HFFc6 (cell line): ENCODE measurements at regions not wholly inside any gene's neighbourhood (a gene's known extent, or its start where the extent isn't known, plus 50 kb on each side); places are given as distances from the start of the nearest gene placed in this dataset.

Source experiments
- DNase-seq: peaks from one replicate; pipeline ENCODE4 v3.0.0-alpha.2; 2018
- H3K27ac Mint-ChIP-seq: 2 replicates; pipeline ENCODE4 v1.8.0; 2020; ENCODE audit warnings: mild to moderate bottlenecking, mixed read lengths
- H3K27me3 Mint-ChIP-seq: 2 replicates; pipeline ENCODE4 v1.8.0; 2021; ENCODE audit warnings: mild to moderate bottlenecking, moderate library complexity, mixed read lengths; ENCODE audit not compliant: insufficient read depth
- H3K36me3 Mint-ChIP-seq: 2 replicates; pipeline ENCODE4 v1.8.0; 2021; ENCODE audit warnings: low read depth, mixed read lengths
- H3K4me1 Mint-ChIP-seq: 2 replicates; pipeline ENCODE4 v1.8.0; 2020; ENCODE audit warnings: low read depth, mixed read lengths
- H3K4me3 Mint-ChIP-seq: 2 replicates; pipeline ENCODE4 v1.8.0; 2020; ENCODE audit warnings: mild to moderate bottlenecking, moderate library complexity, mixed read lengths
- H3K9me3 Mint-ChIP-seq: 2 replicates; pipeline ENCODE4 v1.8.0; 2020; ENCODE audit warnings: mild to moderate bottlenecking, mixed read lengths
- TF ChIP-seq, protein P1 (sequence below): fragments of 200-600 bp; sonication (generic); IDR thresholded peaks from 2 replicates; pipeline ENCODE4 v1.5.0; 2021; ENCODE audit warnings: antibody characterized with exemption, mild to moderate bottlenecking

DNA sequence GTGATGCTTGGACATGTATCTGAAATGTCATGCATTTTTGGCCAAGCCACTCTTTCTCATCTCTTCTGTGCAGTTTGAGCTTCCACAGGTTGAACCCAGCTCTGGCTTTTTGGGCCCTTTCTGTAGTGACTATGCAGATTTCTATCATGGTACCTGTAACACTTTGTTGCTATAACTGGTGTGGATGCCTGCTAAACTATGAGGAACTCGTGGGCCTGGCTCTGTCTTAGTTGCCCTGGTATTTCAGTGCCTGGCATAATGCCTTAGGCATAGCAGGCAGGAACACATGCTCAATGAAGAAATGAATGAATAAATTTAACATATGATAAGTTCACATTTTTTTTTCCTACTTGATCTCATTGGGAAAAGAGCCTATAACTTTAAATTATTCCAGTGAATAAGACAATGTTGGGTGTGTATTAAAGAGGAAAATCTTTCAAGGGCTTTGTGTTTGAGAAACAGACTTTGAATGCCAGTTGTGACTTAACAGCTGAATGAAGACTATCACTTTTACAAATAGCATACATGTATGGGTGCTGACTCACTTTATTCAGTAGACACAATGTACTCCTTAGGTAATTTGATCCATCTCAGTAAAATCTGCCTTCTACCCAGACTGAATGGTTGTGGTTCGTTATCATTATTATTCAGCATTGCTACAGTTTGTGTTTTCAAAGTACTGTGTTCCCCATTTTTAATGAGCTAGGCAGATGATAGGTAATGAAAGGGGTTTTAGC is 86.4 kb upstream of the MAP4K3 start:
- TF ChIP-seq, protein P1, sequence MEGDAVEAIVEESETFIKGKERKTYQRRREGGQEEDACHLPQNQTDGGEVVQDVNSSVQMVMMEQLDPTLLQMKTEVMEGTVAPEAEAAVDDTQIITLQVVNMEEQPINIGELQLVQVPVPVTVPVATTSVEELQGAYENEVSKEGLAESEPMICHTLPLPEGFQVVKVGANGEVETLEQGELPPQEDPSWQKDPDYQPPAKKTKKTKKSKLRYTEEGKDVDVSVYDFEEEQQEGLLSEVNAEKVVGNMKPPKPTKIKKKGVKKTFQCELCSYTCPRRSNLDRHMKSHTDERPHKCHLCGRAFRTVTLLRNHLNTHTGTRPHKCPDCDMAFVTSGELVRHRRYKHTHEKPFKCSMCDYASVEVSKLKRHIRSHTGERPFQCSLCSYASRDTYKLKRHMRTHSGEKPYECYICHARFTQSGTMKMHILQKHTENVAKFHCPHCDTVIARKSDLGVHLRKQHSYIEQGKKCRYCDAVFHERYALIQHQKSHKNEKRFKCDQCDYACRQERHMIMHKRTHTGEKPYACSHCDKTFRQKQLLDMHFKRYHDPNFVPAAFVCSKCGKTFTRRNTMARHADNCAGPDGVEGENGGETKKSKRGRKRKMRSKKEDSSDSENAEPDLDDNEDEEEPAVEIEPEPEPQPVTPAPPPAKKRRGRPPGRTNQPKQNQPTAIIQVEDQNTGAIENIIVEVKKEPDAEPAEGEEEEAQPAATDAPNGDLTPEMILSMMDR = no peak
- peak overlapping the region; percentile 78 for H3K4me3 Mint-ChIP-seq
- peaks cover 41% of the 10 kb centered on the region for H3K4me1 Mint-ChIP-seq
- peak; percentile 87 for DNase-seq
- H3K27me3 Mint-ChIP-seq = no peaks in the 10 kb centered on the region; the same call in 1 of the 2 replicates
- H3K9me3 Mint-ChIP-seq = peaks cover 27% of the 10 kb centered on the region
- H3K27ac Mint-ChIP-seq = peak overlapping the region; percentile 91
- peaks cover 31% of the 10 kb centered on the region for H3K36me3 Mint-ChIP-seq

DNA sequence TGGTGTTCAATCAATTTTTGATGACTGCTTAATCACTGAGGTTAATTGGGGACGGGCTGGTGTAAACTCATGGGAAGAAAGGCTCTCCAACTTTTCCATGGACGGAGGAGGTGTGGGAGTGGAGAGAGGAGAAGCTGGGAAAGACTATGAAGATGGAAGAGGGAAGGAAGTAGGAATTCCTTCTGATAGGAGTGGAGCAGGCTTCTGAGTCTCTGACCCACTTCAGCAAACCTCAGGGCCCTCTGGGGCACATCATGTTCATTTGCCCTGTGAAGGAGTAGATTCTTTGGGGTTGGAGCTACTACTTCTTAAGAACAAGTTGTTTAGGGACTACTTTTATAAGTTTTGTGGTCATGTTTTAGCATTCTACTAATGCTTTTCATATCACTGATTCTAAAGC is 87.0 kb upstream of the MAP4K3 start:
- peak; percentile 40 for DNase-seq
- Mint-ChIP-seq H3K36me3 (peaks cover 31% of the 10 kb centered on the region), H3K4me3 (peak overlapping the region; percentile 78), H3K27me3 (no peaks in the 10 kb centered on the region; the same call in 1 of the 2 replicates), H3K27ac (peak overlapping the region; percentile 91), H3K4me1 (peaks cover 41% of the 10 kb centered on the region), H3K9me3 (peaks cover 27% of the 10 kb centered on the region)
- TF ChIP-seq, protein P1 = no peak

DNA sequence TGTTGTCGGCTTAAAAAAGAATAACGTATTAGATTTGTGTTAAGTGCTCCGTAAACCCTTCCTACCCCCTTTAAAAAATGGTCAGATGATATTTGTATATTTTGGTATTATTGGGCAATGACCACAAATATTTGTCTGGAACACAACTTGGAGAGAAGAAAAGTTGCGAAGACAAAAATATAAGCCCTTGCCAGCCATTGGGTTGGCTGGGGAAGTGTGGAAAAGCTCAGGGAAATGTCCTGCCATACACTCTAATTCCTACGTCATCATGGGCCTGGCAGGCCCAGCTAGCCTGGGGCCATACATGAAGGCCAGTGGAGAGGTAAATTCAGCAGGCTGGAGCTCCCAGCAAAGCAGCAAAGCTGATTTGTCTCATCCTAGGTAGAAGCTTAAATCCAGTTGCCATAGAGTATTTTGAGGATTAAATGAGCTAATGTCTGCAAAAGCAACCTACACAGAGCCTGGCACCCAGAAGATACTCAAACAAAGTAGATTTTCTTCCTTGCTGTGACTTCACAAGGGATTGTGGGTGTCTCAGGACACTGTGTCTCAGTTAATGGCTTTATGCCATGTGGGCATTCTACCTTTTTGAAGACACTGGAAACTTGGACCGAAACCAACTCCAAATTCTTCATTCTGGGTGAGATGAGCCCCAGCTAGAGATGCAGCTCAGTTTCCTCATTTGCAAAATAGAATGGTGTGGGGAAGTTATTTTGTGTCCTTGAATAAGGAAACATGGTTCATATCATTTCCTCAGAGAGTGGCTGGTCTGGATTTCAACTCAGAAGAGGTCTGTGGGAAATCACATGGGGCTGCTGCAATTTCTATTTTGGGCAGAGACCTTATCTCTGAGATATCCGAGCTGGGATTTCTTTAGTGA is 87.9 kb upstream of the MAP4K3 start:
- H3K4me1 Mint-ChIP-seq = peaks cover 47% of the 10 kb centered on the region
- H3K27me3 Mint-ChIP-seq = no peaks in the 10 kb centered on the region; the same call in 1 of the 2 replicates
- no peak overlapping the region for H3K4me3 Mint-ChIP-seq
- H3K9me3 Mint-ChIP-seq = peaks cover 27% of the 10 kb centered on the region
- TF ChIP-seq, protein P1 = no peak
- H3K36me3 Mint-ChIP-seq = peaks cover 25% of the 10 kb centered on the region
- DNase-seq = no peak
- H3K27ac Mint-ChIP-seq = peak overlapping the region; percentile 91

DNA sequence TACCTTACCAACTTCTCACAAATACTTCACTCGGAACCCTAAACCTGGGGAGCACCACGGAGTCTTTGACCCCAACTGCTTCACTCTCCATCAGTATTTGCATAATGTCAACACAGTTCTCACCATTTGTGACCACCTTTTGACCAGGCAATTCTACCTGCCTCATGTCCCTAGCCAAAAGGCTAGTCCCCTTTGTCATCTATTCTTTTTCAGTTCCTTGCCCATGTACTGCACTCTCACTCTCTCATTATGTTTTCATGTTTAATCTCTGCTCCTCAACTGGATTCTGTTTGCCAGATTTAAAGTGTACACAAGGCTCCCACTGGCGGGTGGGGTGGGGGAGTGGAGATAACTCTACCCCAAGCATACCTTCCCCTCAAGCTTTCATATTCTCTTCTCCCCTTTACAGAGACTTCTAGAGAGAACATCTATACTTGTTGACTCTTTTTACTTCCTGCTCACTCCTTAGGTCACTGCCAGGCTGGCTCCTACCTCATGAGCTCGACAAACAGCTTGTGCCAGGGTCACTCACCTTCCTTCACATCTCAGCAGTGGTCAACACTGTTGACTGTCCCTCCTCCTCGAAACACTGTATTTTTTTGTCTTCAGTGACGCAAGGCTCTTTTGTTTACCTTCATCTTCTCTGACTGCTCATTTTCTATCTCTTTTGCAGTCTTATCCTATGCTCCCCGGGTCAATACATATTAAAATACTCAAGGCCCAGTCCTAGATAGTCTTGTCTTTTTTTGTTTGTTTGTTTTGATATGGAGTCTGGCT is 88.7 kb upstream of the MAP4K3 start:
- DNase-seq = no peak
- peaks cover 19% of the 10 kb centered on the region for H3K36me3 Mint-ChIP-seq
- peaks cover 23% of the 10 kb centered on the region for H3K9me3 Mint-ChIP-seq
- peak overlapping the region; percentile 53 for H3K27ac Mint-ChIP-seq
- TF ChIP-seq, protein P1 = no peak
- H3K4me3 Mint-ChIP-seq = no peak overlapping the region
- no peaks in the 10 kb centered on the region; the same call in 1 of the 2 replicates for H3K27me3 Mint-ChIP-seq
- peaks cover 55% of the 10 kb centered on the region for H3K4me1 Mint-ChIP-seq

DNA sequence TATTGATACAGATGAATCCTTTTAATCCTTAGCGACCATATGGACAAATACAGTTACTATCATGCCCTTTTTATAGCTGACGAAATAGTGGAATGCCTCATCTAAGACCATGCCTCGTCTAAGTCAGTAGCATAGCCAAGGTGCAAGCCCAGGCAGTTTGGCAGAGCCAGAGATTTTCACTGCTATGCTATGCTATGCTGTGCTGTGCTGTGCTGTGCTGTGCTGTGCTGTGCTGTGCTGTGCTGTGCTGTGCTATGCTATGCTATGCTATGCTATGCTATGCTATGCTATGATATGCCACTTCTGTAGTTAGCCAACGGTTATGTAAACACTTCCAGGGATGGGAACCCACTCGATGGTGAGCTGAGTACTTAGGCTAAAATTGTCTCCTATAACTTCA is 91.6 kb upstream of the MAP4K3 start:
- H3K27me3 Mint-ChIP-seq = no peaks in the 10 kb centered on the region; the same call in 1 of the 2 replicates
- no peak for DNase-seq
- no peak overlapping the region for H3K27ac Mint-ChIP-seq
- no peaks in the 10 kb centered on the region for H3K9me3 Mint-ChIP-seq
- TF ChIP-seq, protein P1 = no peak
- no peak overlapping the region for H3K4me3 Mint-ChIP-seq
- H3K36me3 Mint-ChIP-seq = no peaks in the 10 kb centered on the region
- peaks cover 59% of the 10 kb centered on the region for H3K4me1 Mint-ChIP-seq
